ENCODE measurements at regions not wholly inside any gene's neighbourhood (a gene's known extent, or its start where the extent isn't known, plus 50 kb on each side); places are given as distances from the start of the nearest gene placed in this dataset.

DNA sequence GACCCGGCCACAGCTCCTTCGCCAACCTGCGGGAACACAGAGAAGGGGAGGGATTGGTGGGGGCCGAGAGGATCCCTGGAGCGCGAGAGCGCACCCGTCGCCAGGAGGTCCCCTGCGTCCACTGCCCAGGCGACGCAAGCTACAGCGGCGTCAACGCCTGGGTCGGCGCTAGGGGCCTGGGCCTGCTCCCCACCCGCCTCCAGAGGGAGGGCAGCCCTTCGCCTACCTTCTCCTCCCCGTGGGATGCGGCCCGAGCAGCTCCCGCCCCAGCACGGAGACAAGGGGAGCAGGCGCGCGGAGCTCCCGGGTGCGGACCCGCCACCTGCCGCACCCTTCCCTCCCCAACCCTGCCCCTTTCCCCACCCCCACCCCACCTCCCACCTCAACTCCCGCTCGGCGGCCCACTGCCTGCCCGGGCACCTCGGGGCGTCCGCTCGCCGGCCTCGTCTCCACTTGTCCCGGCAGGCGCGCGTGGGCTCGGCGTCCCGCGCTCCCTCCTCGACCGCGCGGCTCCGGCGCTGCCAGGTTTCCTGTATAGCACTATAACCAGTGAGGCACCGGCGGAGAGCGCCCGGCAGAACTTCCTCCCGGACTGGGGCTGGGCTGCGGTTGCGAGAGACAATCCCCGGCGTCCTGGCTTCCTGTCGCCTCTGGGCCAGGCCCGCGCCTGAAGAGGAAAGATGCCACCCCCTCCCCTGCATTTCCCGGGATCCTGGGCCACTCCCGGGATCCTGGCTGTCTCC lies 119.1 kb upstream of the SMURF2 start:
- no peaks in the 10 kb centered on the region for H3K79me2 ChIP-seq (ENCODE audit: insufficient read depth, low read length)
- H3K9ac ChIP-seq (ENCODE audit: low read length) = peak overlapping the region; percentile 79
- H4K20me1 ChIP-seq (ENCODE audit: insufficient read depth) = no peaks in the 10 kb centered on the region
- peaks cover 0 to 2% of the 10 kb centered on the region in 2 experiments; a peak in 2 of 4 replicates for H3K36me3 ChIP-seq (ENCODE audit: control insufficient read depth in 1 of 2, insufficient read depth in 2 of 2, low read length in 2 of 2)
- BruUV-seq (replicated peaks) = no TSS peak
- intact Hi-C loops (cut with micrococcal nuclease) = no loop called here
- POLR2A ChIA-PET = interaction anchor here (0.9 kb wide), 1 partner anchor 275 kb away, joined by 3 read pairs; the partner anchor contains the start of gene DDX5
- H3K27me3 ChIP-seq (ENCODE audit: insufficient read depth, low read length) = no peaks in the 10 kb centered on the region
- H3K4me2 ChIP-seq (ENCODE audit: low read length) = peak overlapping the region; percentile 100
- DNase-seq (ENCODE audit: low read depth, low spot score) = no peak
- RAD21 ChIA-PET (ENCODE audit: low non-redundant PET in 1 of 2, low total read pairs in 2 of 2, uncharacterized antibody in 2 of 2, unreplicated experiment in 2 of 2) = no interaction called here
- peak overlapping the region; percentile 70 for H3K27ac ChIP-seq (ENCODE audit: low read depth, low read length)
- peak overlapping the region; percentile 55 for H2AFZ ChIP-seq (ENCODE audit: low read depth, low read length, poor library complexity, severe bottlenecking)
- no peaks in the 10 kb centered on the region for H3K9me3 ChIP-seq (ENCODE audit: control insufficient read depth in 1 of 2, insufficient read depth in 1 of 2, low read depth in 1 of 2, low read length in 2 of 2)
- no peak for TF ChIP-seq JUND (IDR thresholded peaks at IDR 0.05)
- TF ChIP-seq POLR2AphosphoS5 (IDR thresholded peaks at IDR 0.05; ENCODE audit: low read depth, low read length) = peak; percentile 16; the same call in 1 of the 2 replicates
- ATAC-seq = peak; percentile 33
- H3K4me1 ChIP-seq (ENCODE audit: control insufficient read depth in 1 of 2, insufficient read depth in 2 of 2, low read length in 2 of 2) = peaks cover 14 to 42% of the 10 kb centered on the region in 2 experiments
- peak overlapping the region; percentile 76 to 91 for H3K4me3 ChIP-seq (replicated peaks in 1 of 2; ENCODE audit: low read depth in 1 of 2, low read length in 2 of 2)
- no peaks in the 10 kb centered on the region for H3K9me2 ChIP-seq (ENCODE audit: insufficient read depth)
- CTCF ChIA-PET = interaction anchor here (1.0 to 1.4 kb wide), 2 partner anchors 45 to 361 kb away, joined by 4 to 5 read pairs; no protein-coding TSS in a partner anchor

DNA sequence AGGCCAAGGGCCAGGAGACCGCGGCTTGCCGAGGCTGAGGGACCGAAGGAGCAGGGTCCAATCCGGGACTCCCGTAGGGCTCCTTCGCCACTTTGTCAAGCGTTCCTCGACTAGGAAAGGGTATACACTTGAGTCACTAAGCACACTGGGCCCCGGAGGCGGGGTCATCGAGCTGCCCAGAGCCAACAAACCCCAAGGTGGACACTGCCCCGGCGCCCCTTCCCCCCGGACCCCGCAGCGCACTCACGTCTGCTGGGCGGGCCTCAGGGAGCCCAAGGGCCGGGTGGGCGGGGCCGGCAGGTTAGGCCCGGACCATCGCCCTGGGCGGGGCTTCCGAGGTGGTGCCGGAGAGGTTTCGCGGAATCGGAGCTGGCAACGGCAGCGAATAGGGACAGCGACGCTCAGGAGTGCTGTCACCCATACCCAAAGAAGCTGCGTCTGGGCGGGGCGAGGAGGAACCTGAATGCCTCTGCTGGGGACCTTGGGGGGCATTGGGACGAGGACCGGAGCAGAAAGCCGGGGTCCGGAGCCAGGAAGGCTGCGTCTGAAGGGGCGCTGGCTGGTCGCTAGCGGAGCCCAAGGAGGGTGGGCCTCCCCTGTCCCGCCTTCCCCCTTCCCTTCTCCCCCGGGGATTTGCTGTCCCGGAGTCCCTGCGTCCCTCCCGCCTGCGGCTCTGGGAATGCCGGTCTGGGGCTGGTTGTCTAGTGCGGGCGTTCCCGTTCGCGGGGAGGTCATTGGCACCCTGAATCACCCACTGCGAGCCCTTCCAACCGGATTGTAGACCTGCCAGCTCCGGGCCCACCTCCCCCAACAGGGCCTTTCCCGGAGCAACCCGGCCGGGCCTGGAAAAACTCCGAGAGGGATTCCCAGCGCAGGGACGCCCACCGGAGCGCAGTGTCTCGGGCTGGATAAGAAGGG lies 118.2 kb upstream of the SMURF2 start:
- BruUV-seq (replicated peaks) = TSS peak; percentile 76
- H3K4me2 ChIP-seq (ENCODE audit: low read length) = peak overlapping the region; percentile 100
- CTCF ChIA-PET = interaction anchor here (1.0 to 1.4 kb wide), 2 partner anchors 44 to 360 kb away, joined by 4 to 5 read pairs; no protein-coding TSS in a partner anchor
- RAD21 ChIA-PET (ENCODE audit: low non-redundant PET in 1 of 2, low total read pairs in 2 of 2, uncharacterized antibody in 2 of 2, unreplicated experiment in 2 of 2) = no interaction called here
- POLR2A ChIA-PET = interaction anchor here (0.6 to 0.9 kb wide), 2 partner anchors 73 to 275 kb away, joined by 3 read pairs; partner anchors contain the start of gene DDX5
- peaks cover 0 to 1% of the 10 kb centered on the region in 2 experiments; a peak in 2 of 4 replicates for H3K36me3 ChIP-seq (ENCODE audit: control insufficient read depth in 1 of 2, insufficient read depth in 2 of 2, low read length in 2 of 2)
- peak; percentile 85 for ATAC-seq
- H2AFZ ChIP-seq (ENCODE audit: low read depth, low read length, poor library complexity, severe bottlenecking) = peak overlapping the region; percentile 55
- H3K9me3 ChIP-seq (ENCODE audit: control insufficient read depth in 1 of 2, insufficient read depth in 1 of 2, low read depth in 1 of 2, low read length in 2 of 2) = no peaks in the 10 kb centered on the region
- intact Hi-C loops (cut with micrococcal nuclease) = no loop called here
- peak overlapping the region; percentile 76 to 91 for H3K4me3 ChIP-seq (replicated peaks in 1 of 2; ENCODE audit: low read depth in 1 of 2, low read length in 2 of 2)
- no peaks in the 10 kb centered on the region for H3K9me2 ChIP-seq (ENCODE audit: insufficient read depth)
- H3K9ac ChIP-seq (ENCODE audit: low read length) = peak overlapping the region; percentile 79
- TF ChIP-seq ZFX (IDR thresholded peaks at IDR 0.05) (no peak; the same call in 1 of the 2 replicates), POLR2AphosphoS5 (IDR thresholded peaks at IDR 0.05; ENCODE audit: low read depth, low read length) (peak; percentile 82), SIN3A (IDR thresholded peaks at IDR 0.05; ENCODE audit: low read depth) (no peak)
- TF ChIP-seq, protein P1, sequence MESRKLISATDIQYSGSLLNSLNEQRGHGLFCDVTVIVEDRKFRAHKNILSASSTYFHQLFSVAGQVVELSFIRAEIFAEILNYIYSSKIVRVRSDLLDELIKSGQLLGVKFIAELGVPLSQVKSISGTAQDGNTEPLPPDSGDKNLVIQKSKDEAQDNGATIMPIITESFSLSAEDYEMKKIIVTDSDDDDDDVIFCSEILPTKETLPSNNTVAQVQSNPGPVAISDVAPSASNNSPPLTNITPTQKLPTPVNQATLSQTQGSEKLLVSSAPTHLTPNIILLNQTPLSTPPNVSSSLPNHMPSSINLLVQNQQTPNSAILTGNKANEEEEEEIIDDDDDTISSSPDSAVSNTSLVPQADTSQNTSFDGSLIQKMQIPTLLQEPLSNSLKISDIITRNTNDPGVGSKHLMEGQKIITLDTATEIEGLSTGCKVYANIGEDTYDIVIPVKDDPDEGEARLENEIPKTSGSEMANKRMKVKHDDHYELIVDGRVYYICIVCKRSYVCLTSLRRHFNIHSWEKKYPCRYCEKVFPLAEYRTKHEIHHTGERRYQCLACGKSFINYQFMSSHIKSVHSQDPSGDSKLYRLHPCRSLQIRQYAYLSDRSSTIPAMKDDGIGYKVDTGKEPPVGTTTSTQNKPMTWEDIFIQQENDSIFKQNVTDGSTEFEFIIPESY (IDR thresholded peaks at IDR 0.05; ENCODE audit: extremely low read depth, insufficient replicate concordance, low read length) = no peak
- no peaks in the 10 kb centered on the region for H4K20me1 ChIP-seq (ENCODE audit: insufficient read depth)
- peak; percentile 84 for DNase-seq (ENCODE audit: low read depth, low spot score)
- H3K4me1 ChIP-seq (ENCODE audit: control insufficient read depth in 1 of 2, insufficient read depth in 2 of 2, low read length in 2 of 2) = peaks cover 14 to 40% of the 10 kb centered on the region in 2 experiments
- H3K79me2 ChIP-seq (ENCODE audit: insufficient read depth, low read length) = no peaks in the 10 kb centered on the region
- H3K27ac ChIP-seq (ENCODE audit: low read depth, low read length) = peak overlapping the region; percentile 70
- H3K27me3 ChIP-seq (ENCODE audit: insufficient read depth, low read length) = no peaks in the 10 kb centered on the region

Measured in HCT116 (cell line).